HCT116 (cell line): ENCODE measurements at regions not wholly inside any gene's neighbourhood (a gene's known extent, or its start where the extent isn't known, plus 50 kb on each side); places are given as distances from the start of the nearest gene placed in this dataset.

Experiments used
- ATAC-seq: fragments of 200-7000 bp; cut with Tn5 transposase; 2 replicates; pipeline ENCODE4 v1.9.1; 2020; ENCODE audit warnings: mild to moderate bottlenecking, moderate library complexity
- BruUV-seq: library from RNA; stranded (reverse); fragments of 400-500 nt; replicated peaks from 2 replicates; lab custom pipeline; 2021; lab: Mats Ljungman, UMichigan
- CTCF ChIA-PET: fragments of 300-600 bp; sonication (Branson Sonifier 250); formaldehyde crosslinking; loops from one replicate; lab custom pipeline; 2021; ENCODE audit warnings: antibody characterized with exemption; lab: Charles Lee
- POLR2A ChIA-PET: fragments of 300-600, 350-600 bp; sonication (Branson Sonifier 250); formaldehyde crosslinking; loops from one replicate; lab custom pipeline; 2021; ENCODE audit warnings: antibody characterized with exemption; lab: Charles Lee
- RAD21 ChIA-PET, 2 experiments: fragments of 300-600 bp; sonication (Branson Sonifier 250); formaldehyde crosslinking; loops; one replicate each; lab custom pipeline; 2023; ENCODE audit warnings: low total read pairs in 2 of 2; ENCODE audit not compliant: uncharacterized antibody in 2 of 2, unreplicated experiment in 2 of 2, low non-redundant PET in 1 of 2; lab: Charles Lee
- DNase-seq: peaks from one replicate; pipeline ENCODE4 v3.0.0-alpha.2; 2010; ENCODE audit warnings: low read depth, low spot score
- H2AFZ ChIP-seq: fragments of 200-600 bp; shearing (Covaris generic), sonication (generic); 2 replicates; pipeline ENCODE4 v1.6.1; 2017; ENCODE audit warnings: low read depth, mixed run types, mixed read lengths, antibody characterized with exemption, low read length; ENCODE audit not compliant: poor library complexity, severe bottlenecking
- H3K27ac ChIP-seq: 2 replicates; pipeline ENCODE4 v1.5.1; 2012; ENCODE audit warnings: low read depth, low read length
- H3K27me3 ChIP-seq: fragments of 200-600 bp; sonication (generic); 2 replicates; pipeline ENCODE4 v1.6.1; 2016; ENCODE audit warnings: mixed run types, low read length, mixed read lengths; ENCODE audit not compliant: insufficient read depth
- H3K36me3 ChIP-seq, 2 experiments: fragments of 200-500 bp in 1 of 2; fragments of 200-600 bp in 1 of 2; sonication (Bioruptor generic) in 1 of 2; sonication (generic) in 1 of 2; 2 replicates each; pipeline versions ENCODE4 v1.5.1 to v1.6.1; 2014 to 2016; ENCODE audit warnings: low read length in 2 of 2, inconsistent platforms in 1 of 2, mixed read lengths in 1 of 2, mixed run types in 1 of 2; ENCODE audit not compliant: insufficient read depth in 2 of 2, control insufficient read depth in 1 of 2
- H3K4me1 ChIP-seq, 2 experiments: fragments of 200-600 bp in 1 of 2; sonication (generic) in 1 of 2; 2 replicates each; pipeline versions ENCODE4 v1.5.1 to v1.6.1; 2012 to 2017; ENCODE audit warnings: low read length in 2 of 2, inconsistent platforms in 1 of 2, mild to moderate bottlenecking in 1 of 2, mixed read lengths in 1 of 2, mixed run types in 1 of 2, moderate library complexity in 1 of 2; ENCODE audit not compliant: insufficient read depth in 2 of 2, control insufficient read depth in 1 of 2
- H3K4me2 ChIP-seq: fragments of 200-600 bp; sonication (generic); 2 replicates; pipeline ENCODE4 v1.6.1; 2017; ENCODE audit warnings: mixed run types, low read length, mixed read lengths
- H3K4me3 ChIP-seq, 2 experiments: fragments of 200-600 bp in 1 of 2; sonication (generic) in 1 of 2; replicated peaks in 1 of 2; 2 replicates each; pipeline ENCODE4 v1.5.1; 2011 to 2016; ENCODE audit warnings: low read length in 2 of 2, control low read depth in 1 of 2, low read depth in 1 of 2, mild to moderate bottlenecking in 1 of 2, mixed read lengths in 1 of 2, mixed run types in 1 of 2
- H3K79me2 ChIP-seq: fragments of 200-600 bp; sonication (generic); 2 replicates; pipeline ENCODE4 v1.6.1; 2017; ENCODE audit warnings: mild to moderate bottlenecking, mixed run types, low read length, moderate library complexity, mixed read lengths; ENCODE audit not compliant: insufficient read depth
- H3K9ac ChIP-seq: fragments of 200-600 bp; sonication (generic); 2 replicates; pipeline ENCODE4 v1.6.1; 2016; ENCODE audit warnings: low read length, mixed read lengths
- H3K9me2 ChIP-seq: fragments of 200-600 bp; sonication (generic), shearing (Covaris generic); 2 replicates; pipeline ENCODE4 v1.6.1; 2017; ENCODE audit warnings: mixed run types, mild to moderate bottlenecking, moderate library complexity; ENCODE audit not compliant: insufficient read depth
- H3K9me3 ChIP-seq, 2 experiments: fragments of 200-500 bp in 1 of 2; fragments of 200-600 bp in 1 of 2; sonication (Bioruptor generic) in 1 of 2; sonication (generic) in 1 of 2; 2 replicates each; pipeline ENCODE4 v1.6.1; 2014 to 2017; ENCODE audit warnings: low read length in 2 of 2, mixed read lengths in 2 of 2, inconsistent platforms in 1 of 2, low read depth in 1 of 2, mild to moderate bottlenecking in 1 of 2, mixed run types in 1 of 2, moderate library complexity in 1 of 2; ENCODE audit not compliant: control insufficient read depth in 1 of 2, insufficient read depth in 1 of 2
- H4K20me1 ChIP-seq: fragments of 200-600 bp; sonication (generic), shearing (Covaris generic); 2 replicates; pipeline ENCODE4 v1.6.1; 2017; ENCODE audit warnings: mixed run types, mild to moderate bottlenecking, moderate library complexity; ENCODE audit not compliant: insufficient read depth
- CBX3 ChIP-seq: IDR thresholded peaks from 2 replicates; pipeline ENCODE4 v1.6.1; 2012; ENCODE audit warnings: low read depth
- EGR1 ChIP-seq: IDR thresholded peaks from 2 replicates; pipeline ENCODE4 v1.6.1; 2012; ENCODE audit warnings: low read depth
- EZH2phosphoT487 ChIP-seq: fragments of 200-600 bp; IDR thresholded peaks from 2 replicates; pipeline ENCODE4 v1.6.1; 2018; ENCODE audit warnings: antibody characterized with exemption, borderline replicate concordance
- JUND ChIP-seq: IDR thresholded peaks from 2 replicates; pipeline ENCODE4 v1.6.1; 2012
- MAX ChIP-seq: IDR thresholded peaks from 2 replicates; pipeline ENCODE4 v1.6.1; 2012
- POLR2AphosphoS5 ChIP-seq: IDR thresholded peaks from 2 replicates; pipeline ENCODE4 v1.6.1; 2011; ENCODE audit warnings: mild to moderate bottlenecking, low read depth, low read length, moderate library complexity
- RAD21 ChIP-seq: IDR thresholded peaks from 2 replicates; pipeline ENCODE4 v1.6.1; 2012; ENCODE audit warnings: low read depth, mild to moderate bottlenecking
- REST ChIP-seq: IDR thresholded peaks from 2 replicates; pipeline ENCODE4 v1.6.1; 2012; ENCODE audit warnings: low read depth
- intact Hi-C: fragments of 100-400 bp; cut with micrococcal nuclease; formaldehyde crosslinking; loops from 2 replicates; pipeline ENCODE4 v1.10.0; 2022
- TF ChIP-seq, protein P1 (sequence below): IDR thresholded peaks from 2 replicates; pipeline ENCODE4 v1.6.1; 2011; ENCODE audit warnings: mild to moderate bottlenecking, low read length, moderate library complexity; ENCODE audit not compliant: insufficient replicate concordance; ENCODE audit errors: extremely low read depth

- TF ChIP-seq EZH2phosphoT487: no peak
- TF ChIP-seq MAX: no peak
- TF ChIP-seq EGR1: no peak
- TF ChIP-seq RAD21: no peak
- TF ChIP-seq JUND: no peak
- no peak for TF ChIP-seq POLR2AphosphoS5
- TF ChIP-seq, protein P1, sequence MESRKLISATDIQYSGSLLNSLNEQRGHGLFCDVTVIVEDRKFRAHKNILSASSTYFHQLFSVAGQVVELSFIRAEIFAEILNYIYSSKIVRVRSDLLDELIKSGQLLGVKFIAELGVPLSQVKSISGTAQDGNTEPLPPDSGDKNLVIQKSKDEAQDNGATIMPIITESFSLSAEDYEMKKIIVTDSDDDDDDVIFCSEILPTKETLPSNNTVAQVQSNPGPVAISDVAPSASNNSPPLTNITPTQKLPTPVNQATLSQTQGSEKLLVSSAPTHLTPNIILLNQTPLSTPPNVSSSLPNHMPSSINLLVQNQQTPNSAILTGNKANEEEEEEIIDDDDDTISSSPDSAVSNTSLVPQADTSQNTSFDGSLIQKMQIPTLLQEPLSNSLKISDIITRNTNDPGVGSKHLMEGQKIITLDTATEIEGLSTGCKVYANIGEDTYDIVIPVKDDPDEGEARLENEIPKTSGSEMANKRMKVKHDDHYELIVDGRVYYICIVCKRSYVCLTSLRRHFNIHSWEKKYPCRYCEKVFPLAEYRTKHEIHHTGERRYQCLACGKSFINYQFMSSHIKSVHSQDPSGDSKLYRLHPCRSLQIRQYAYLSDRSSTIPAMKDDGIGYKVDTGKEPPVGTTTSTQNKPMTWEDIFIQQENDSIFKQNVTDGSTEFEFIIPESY: no peak
- no peak for TF ChIP-seq REST
- no peak for TF ChIP-seq CBX3
- Histone ChIP-seq H3K9me2 (no peaks in the 10 kb centered on the region), H3K36me3 (no peaks in the 10 kb centered on the region), H2AFZ (no peak overlapping the region), H3K9me3 (no peaks in the 10 kb centered on the region), H3K79me2 (no peaks in the 10 kb centered on the region), H3K9ac (no peak overlapping the region), H3K27ac (no peak overlapping the region), H3K4me3 (no peak overlapping the region), H3K4me1 (no peaks in the 10 kb centered on the region), H3K27me3 (peaks cover 52% of the 10 kb centered on the region), H4K20me1 (no peaks in the 10 kb centered on the region), H3K4me2 (no peak overlapping the region)
- ChIA-PET RAD21 (no interaction called here), POLR2A (no interaction called here), CTCF (no interaction called here)
- DNase-seq (no peak), ATAC-seq (no peak)
- intact Hi-C loops: no loop called here
- no TSS peak for BruUV-seq
These were observed 313.4 kb upstream of the DNAJC19 start for GRCh38 chr3:181302960-181303359.
